Stimulated activated CD4-positive, alpha-beta T cell treated with anti-CD3 and anti-CD28 coated beads, Interleukin-1b, Interleukin-23, amount 100 ng/mL, for 48 hours (primary cell): ENCODE measurements at regions not wholly inside any gene's neighbourhood (a gene's known extent, or its start where the extent isn't known, plus 50 kb on each side); places are given as distances from the start of the nearest gene placed in this dataset.

Source experiments
- DNase-seq: peaks from one replicate; pipeline ENCODE4 v3.0.0-alpha.2; 2020

DNA sequence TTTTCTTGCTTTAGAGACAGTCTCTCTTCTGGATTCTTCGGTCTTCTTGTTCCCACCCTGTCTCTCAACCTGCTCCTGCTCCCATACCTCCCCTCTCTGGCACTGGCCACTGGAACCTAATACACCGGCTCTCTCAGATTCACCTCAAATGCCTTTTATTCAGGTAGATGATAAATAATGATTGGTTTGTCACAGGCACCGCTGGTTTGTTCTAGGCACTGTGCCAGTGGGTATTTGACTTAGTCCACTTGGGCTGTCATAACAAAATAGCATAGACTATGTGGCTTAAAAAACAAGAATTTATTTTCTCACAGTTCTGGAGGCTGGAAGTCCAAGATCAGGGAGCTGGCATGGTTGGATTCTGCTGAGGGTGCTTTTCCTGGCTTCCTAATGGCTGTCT, 278.2 kb upstream of the STT3B start:
- no peak for DNase-seq

DNA sequence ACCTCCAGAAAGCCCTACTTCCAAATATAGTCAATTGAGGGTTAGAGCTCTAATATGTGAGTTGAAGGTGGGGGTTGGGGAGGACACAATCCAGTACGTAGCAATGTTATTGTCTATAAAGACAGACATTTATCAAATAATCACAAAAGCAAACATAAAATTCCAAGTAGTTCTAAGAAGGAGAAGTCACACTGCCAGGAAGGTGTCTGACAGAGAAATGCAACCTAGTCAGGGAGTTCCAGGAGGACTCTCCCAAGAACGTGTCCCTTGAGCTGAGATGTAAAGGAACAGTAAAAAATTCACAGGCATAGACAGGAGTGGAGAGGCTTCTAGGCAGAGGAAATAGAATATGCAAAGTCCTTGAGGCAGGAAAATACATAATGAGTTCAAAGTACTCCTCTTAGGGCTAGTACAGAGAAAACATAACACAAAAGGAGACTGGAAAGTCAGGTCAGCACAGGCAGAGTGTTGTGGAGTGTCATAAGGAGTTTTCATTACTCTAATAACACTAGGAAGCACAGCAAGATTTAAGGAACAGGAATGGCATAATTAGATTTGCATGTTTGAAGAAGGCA, 277.6 kb upstream of the STT3B start:
- DNase-seq = no peak

DNA sequence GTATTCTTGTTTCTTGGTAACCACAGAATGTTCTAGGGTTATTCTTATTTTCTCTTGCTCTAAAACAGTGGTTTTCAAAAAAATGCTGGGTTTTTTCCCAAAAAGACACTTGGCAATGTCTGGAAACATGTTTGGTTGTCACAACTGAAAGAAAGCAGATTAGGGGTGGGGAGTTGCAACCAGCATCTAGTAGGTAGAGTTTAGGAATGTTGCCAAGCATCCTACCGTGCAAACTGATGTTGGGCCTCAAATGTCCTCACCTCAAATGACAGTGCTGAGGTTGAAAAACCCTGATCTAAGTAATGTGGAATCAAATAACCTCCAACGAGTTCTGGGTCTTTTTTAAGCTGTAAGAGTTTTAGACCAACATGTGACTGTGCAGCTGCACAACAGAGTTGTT, 270.5 kb upstream of the STT3B start:
- DNase-seq = no peak

DNA sequence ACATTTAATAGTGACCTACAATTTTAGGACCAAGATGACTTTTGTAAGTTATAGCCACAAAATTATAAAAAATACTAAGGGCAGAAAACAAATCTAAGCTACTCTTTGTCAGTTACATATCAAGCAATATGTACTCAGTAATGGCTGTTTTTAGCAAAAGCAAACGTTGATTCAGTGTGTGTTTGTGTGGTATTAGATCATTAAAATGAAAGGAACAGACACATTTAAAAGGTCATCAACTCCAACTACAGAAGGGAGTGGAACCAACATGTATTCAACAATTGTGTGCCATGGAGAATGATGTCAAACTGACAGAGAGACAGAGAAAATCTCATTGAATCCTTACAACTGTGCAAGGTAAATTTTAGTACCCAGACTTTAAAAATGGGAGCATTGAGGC, 268.8 kb upstream of the STT3B start:
- DNase-seq = no peak

DNA sequence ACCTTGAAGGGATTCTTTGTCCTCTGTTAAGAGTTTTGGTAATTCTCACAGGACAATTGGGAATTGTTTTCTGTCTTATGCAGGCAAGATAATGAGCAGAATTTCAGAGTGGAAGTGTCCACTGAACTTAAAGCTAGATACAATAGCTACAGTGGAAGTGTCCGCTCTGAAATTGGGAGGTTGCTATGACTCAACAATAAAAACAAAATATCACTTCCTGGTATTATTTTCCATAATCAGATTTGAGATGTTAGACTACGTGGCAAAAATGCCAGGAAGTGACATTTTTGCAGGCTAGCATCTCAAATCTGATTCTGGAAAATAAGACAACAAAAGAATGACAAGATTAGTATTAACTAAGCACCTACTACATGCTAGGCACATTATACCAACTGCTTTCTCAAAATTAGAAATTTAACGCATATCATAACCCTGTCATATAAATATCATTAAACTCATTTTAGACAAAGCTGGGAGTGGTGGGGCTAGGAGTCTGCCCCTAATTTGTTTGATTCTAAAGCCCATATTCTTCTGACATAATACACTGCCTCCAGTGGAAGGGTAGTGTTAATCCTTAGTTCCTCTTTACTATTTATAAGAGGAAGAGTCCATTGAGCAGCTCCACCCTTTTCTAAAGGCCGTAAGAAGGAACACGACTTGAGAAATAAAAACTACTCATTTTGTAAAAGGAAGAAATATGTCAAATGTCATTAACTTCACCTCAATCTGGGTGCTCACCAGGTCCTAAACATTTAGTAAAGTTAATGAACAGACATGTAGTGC, 266.9 kb upstream of the STT3B start:
- no peak for DNase-seq

DNA sequence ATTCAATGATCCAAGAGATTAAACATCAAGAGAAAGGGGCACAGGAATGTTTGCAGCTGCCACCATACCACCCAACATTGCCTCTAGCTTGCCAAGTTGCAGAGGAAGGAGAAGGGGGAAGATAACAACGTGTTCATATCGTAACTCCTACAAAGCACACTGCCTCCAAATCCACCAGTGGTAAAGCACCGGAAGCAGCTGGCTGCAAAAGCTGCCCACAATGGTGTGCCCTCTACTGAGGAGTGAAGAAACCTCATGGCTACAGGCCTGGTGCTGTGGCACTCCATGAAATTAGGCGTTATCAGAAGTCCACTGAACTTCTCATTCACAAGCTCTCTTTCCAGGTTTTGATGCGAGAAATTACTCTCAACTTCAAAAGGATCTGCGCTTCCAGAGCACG, 263.9 kb upstream of the STT3B start:
- DNase-seq = no peak

DNA sequence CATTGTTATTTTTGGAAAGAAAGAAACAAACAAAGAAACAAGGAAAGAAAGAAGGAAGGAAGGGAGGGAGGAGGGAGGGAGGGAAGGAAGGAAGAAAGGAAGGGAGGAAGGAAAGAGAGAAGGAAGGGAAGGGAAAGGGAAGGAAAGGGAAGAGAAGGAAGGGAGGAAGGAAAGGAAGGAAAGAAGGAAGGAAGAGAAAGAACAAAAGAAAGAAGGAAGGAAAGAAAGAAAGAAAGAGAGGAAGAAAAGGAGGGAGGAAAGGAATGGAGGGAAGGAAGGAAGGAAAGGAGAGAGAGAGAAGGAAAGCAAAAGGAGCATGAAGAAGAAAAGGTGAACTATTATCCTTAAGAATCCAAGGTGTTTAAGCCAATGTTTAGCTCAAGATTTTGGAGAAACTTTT, 262.7 kb upstream of the STT3B start:
- no peak for DNase-seq

DNA sequence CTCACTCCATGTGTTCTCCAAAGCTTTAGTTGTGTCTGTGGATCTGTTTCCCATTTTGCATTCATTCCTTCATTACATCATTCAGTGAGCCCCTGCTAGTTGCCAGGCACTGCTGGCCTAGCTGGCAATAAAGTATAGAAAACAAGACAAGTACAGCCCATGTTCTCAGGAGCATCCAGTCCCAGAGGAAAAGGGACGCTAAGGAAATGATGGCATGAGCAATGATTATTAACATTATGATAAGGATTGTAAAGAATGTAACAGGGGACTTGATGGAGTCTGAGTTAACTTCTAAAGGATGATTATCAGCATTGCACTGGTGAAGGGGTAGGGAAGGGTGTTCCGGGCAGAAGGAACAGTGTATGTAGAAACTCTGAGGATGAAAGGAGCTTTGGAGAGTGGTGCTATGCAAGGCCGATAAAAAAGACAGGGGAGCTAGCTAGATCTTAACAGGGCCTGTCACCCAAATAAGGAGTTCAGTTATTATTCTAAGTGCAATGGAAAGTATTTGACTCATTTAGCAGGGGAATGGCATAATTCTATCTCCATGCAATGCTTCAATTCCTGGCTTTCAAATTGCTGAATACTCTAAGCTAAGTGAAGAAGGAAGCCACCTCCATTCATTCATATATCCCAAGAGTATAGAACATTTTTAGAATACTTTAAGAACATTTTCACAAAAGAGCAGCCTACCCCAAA, 258.2 kb upstream of the STT3B start:
- DNase-seq = no peak

DNA sequence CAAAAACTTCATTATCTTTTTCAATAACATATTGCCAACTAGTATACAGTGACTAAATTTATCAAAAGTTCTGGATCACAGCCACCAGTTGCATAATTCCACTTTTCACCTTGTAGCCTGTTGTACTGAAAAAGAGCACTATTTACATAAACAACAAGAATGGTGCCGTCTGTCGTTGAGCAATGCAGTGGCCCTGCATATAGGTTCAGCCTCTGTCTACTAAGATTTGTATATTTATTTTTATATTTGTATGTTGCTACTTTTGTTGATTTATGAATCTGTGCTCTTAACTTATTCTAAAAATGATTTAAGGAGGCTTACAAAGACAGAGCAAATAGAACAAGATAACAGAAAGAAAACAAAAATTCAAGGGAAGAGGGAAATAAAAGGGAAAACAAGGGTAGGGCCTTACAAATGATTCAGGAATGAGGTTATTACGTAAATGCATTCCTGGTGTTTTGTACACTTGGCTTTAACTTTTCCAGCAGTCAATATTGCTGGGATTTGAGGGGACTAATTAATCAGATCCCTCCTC, 257.6 kb upstream of the STT3B start:
- DNase-seq = no peak

DNA sequence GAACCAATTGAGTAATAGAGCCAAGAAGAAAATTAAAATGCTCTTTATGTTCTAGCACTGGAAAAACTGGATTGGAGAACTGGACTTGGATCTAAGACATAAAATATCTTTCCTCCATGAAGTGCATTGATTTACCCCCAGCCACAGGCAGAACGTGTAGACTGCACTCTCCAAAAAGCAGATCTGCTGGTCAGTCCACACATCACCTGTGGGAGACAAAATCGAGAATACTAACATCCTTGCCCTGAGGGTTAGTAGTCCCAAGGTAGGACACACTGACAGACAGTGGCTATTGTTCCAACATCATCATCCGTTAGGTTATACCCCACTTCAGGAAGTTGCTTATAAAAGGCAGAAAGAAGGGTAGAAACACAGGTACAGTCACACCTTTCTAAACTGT, 257.1 kb upstream of the STT3B start:
- no peak for DNase-seq

DNA sequence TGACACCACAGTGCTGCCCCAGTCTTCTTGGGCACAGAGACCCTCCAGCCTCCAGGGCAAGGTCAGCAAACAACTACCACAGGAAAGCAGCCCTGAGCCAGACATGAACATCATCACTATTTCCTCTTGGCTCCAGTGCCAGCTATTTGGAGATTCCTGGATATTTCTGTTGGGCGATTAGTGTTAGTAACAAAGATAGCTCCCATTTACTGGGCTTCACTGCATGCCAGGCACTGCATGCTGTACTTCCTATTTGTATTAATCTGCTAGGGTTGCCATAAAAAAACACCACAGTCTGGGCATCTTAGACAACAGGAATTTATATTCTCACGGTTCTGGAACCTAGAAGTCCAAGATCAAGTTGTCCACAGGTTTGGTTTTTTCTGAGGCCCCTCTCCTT, 255.1 kb upstream of the STT3B start:
- no peak for DNase-seq

DNA sequence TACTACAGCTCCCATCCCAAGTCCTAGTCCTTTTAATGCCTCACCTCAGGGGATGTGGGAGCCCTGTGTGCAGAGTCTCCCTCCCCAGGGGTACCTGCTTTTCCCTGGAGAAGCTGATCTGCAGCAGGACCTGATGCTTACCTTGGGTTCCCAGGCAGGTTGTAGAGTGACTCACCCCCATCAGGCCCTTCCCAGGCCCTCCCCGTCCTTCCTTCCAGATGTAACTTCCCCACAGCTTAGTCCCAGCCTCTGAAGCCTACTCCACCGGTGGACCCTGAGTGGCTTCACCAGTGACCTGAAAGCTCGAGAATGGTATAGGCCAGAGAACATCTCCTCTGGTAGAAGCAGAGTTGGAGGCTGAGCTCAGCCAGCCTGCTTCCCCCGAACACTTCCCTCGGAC, 254.2 kb upstream of the STT3B start:
- DNase-seq = no peak

DNA sequence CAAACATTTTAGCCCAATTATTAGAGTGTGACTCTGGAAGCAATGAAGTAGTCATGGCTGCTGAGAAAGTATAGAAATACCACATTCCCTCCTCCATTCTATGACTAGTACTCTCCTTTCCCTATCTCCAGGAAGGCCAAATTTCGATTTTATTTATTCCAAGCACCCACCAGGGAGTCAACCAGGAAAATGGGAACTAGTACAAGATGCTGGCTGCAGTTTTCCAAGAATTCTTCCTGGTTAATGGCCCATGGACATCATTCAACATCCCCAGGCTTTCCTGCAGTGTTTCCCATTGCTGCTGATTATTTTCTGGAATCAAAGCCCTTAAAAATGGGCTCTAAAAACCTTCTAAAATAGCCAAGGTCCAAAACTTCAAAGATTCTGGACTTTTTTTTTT, 247.9 kb upstream of the STT3B start:
- no peak for DNase-seq

DNA sequence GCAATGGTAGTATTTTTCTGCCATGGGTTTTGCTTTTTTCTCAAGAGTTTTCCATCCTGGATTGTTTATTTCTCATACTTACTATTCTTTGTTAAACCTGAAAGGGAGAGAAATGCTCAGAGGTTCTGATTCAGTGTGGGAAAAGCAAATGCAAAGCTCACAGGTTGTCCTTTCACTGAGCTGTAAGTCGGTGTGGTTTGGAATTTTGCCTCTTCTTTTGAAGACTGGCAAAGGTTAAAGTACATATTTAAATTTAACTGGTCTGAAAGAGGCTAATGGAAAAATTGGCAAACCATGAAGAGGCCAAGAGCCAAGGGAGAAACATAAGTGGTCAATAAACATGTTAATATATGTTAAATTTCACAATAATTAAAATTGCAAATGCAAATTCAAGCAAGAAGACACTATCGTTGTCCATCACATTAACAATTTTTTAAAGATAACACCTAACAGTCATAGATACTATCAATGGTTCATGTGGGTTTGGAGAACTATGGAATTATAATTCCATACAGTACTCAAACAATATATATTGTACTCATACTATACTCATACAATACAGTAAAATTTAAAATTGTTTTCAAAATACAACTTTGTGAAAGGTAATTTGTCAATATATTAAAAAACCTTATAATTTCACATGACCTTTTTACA, 246.8 kb upstream of the STT3B start:
- no peak for DNase-seq

DNA sequence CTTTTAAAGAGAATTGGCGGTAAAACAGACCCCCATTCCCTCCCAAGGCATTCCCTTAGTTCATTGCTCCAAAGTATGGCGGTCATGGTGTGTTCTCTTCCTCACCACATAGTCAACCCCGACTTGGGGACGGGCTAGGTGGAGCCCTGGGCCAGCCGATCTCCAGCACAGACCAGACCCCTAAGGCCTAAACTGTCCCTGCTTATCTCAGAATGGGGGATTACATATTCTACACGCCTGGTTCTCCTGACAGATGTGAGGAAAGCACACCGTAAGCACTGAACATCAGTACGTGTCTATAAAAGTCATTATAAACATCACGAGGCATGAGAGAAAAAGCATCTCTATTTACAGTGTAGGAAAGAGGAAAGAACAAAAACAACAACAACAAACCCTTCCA, 244.5 kb upstream of the STT3B start:
- no peak for DNase-seq

DNA sequence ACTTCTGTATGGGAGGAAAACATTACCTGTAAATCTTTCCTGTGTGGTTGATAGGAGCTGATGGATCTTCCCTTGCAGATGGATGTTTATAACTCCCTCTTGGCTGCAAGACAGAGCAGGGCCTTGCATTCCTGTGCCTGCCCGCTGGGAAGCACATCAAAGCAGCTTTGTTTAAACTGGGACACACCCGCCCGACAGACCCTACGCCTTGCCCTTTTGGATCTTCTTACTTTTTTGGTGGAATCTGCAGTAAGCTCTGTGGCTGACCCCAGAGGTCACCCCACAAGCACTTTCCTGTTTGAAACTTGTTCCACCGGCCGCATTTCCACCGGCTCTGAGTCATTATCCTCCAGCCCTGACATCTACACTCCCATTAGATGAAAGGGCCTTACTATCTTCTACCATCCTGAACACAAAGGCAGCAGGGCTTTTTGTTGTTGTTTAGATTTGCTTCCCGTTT, 244.1 kb upstream of the STT3B start:
- peak; percentile 36 for DNase-seq

DNA sequence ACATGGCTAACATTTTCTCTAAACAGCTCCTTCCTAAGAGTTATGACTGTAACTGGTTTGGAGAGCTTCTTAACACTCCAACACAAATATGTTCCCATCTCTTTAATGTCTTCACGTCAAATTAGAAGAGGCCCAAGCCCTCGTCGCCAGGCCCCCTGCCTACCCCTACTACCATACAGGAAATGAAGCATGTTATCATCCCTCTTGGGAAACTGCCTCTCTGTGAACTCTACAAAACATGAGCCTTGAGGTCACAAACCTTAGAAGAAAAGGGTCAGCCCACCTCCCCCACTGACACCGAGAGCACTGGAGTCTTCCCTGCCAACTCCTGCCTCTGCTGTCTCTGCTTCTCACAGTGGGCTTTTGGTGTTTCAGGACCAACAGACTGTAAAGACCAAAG, 243.1 kb upstream of the STT3B start:
- no peak for DNase-seq

DNA sequence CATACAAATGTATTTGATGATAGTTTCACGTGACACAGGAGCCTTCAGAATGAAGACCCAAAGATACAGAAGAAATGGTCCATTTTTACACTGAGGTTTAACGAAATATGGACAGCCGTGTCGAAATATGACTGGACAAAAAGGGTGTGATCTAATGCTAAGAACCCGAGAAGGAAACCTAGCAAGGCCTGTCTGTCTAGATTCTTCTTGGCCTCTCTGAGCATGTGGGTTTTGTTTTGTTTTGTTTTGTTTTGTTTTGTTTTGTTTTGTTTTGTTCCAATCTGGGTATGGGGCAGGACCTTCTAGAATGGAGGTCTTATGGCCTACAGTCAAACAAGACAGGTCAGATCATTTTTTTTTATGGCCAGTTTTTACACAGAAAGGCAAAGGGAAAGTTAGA, 242.7 kb upstream of the STT3B start:
- DNase-seq = no peak

DNA sequence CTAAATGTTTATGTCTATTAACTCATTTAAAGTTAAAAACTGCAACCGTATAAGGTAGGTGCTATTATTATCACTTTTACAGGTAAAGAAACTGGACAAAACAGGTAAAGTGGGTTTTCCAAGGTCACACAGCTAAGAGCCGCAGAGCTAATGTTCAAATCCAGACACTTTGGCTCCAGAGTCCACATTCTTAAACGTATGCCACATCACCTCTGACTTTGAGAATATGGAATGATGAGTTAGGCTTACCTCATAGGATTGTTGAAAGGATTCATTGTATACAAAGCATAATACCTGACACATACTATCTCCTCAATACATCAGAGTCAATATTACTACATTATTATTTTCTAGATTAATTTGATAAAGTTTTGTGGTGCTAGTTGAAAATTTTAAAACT, 240.9 kb upstream of the STT3B start:
- DNase-seq = no peak

DNA sequence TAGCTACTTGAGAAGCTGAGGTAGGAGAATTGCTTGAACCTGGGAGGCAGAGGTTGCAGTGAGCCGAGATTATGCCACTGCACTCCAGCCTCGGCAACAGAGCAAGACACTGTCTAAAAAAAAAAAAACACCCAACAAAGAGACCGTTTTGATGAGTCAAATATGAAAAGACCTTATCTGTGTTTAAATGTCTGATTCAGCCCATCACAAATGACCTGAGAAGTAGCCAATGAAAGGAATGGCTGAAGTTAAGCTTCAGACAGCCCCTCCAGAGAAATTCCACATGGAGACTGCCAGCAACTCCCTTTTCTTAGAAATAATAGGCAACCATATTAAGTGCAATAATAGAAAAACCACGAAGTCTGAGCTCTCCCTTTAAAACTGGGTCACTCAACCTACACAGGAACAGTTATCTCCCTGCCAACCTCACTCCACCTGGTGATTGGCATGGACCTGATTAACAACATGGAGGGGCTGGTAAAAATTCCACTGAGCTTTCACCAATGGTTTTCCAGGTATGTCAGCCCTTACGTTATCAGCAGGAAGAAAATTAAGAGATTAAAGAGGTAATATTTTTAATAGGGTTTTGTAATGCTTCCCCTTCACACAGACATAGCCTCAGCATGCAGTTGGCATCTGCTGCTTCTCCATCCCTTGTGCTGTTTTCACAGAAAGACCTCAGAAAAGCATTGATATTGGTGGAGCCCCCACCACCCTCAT, 238.1 kb upstream of the STT3B start:
- DNase-seq = no peak

DNA sequence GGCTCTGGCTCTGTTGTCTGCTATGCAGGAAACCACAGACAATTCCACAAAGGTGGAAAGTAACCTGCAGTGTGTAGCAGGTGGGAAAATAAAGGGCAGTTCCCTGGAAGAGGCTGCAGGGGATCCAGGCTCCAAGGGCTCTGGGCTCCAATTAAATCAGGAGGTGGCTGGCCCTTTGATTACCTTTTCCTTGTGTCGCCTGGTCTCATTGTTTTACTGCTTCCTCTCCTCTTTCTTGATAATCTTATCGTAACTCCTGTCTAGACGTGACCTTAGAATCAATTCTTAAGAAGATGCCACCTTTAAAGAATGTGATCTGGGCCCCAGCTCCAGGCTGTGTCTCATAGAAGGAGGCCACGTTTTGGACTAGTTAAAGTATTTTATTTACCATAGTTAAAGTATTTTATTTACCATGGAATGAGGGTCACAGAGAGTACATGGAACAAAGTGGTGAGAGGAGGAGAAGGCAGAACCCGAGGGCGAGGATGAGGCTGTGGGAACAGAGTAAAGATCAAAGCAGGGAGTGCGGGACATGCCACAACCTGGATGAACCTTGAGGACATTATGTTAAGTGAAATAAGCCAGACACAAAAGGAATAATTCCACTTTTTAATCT, 237.5 kb upstream of the STT3B start:
- DNase-seq = no peak

DNA sequence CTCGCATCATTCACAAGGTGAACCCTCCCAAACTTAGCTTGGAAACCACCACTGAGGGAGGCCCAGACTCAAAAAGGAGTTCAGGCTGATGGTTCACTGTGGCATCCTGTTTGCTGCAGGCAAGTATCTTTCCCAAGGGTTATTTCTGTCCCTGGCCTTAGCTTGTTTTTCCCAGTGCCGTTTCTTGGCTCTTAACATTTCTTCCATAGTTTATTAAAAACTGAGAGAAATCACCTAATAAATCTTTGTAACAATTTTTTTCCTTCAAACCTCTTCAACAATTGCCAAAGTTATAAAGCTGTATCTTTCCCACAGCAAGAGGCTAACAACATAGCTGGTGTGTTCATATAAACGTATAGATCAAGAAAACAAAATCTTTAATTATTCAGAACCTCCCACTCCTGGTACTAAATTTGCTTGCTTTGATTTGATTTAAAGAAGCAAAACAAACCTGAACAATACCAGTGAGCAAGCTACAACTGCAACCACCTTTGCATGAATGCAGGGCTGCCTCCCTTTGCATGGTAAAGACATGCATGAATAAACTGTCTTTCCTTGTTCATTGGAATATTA, 234.9 kb upstream of the STT3B start:
- no peak for DNase-seq
